ENCODE measurements at regions not wholly inside any gene's neighbourhood (a gene's known extent, or its start where the extent isn't known, plus 50 kb on each side); places are given as distances from the start of the nearest gene placed in this dataset.

DNA sequence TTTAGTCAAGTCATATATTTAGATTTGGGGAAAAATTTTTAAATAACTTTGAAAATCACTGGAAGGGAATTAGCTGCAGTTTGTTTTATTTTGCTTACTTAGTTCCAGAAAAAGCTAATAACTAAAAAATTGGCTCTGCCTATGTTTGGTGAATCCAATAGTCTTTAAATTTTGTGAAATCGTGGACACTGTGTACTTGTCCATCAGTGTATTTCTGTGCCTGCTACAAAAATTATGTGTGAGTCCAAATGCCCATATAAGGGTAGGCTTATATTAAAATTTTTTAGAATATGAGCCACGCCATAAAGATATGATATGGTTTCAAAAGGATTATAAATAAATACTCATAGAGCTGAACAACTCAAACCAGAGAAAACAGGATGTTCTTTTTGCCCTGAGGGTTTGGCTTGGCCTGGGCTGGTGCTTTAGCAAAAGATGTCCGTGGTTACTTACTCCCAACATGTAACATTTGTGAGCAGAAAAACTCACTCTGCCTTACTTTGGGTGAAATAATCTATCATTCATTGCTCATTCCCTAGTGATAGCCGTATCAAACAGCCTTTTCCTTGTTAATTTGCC, 133.2 kb upstream of the PRLR start:
- TF ChIP-seq, protein P1, sequence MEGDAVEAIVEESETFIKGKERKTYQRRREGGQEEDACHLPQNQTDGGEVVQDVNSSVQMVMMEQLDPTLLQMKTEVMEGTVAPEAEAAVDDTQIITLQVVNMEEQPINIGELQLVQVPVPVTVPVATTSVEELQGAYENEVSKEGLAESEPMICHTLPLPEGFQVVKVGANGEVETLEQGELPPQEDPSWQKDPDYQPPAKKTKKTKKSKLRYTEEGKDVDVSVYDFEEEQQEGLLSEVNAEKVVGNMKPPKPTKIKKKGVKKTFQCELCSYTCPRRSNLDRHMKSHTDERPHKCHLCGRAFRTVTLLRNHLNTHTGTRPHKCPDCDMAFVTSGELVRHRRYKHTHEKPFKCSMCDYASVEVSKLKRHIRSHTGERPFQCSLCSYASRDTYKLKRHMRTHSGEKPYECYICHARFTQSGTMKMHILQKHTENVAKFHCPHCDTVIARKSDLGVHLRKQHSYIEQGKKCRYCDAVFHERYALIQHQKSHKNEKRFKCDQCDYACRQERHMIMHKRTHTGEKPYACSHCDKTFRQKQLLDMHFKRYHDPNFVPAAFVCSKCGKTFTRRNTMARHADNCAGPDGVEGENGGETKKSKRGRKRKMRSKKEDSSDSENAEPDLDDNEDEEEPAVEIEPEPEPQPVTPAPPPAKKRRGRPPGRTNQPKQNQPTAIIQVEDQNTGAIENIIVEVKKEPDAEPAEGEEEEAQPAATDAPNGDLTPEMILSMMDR (IDR thresholded peaks at IDR 0.05; ENCODE audit: low read depth, low read length) = no peak
- no peak overlapping the region for H3K4me3 ChIP-seq (replicated peaks in 1 of 2; ENCODE audit: low read depth in 2 of 2, low read length in 2 of 2)
- no peak for DNase-seq (ENCODE audit: low read depth in 2 of 2)

DNA sequence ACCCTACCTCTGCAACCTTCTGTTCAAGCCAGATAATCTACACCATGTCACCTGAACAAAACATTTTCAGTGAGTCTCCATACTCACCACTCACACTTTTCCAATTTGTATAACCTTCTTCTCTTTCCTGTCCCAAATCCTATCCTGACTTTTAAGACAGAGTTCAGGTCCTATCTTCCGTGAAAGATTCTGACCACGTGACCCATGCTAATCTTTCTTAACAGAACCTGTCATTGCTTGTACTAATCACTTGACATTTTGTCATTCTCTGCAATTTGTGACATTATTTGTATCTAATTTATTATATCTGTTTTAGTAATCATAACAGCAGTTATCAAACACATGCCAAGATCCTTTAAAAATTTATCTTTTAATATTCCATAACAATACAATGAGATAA, 132.5 kb upstream of the PRLR start:
- TF ChIP-seq, protein P1 (IDR thresholded peaks at IDR 0.05; ENCODE audit: low read depth, low read length) = no peak
- no peak for DNase-seq (ENCODE audit: low read depth in 2 of 2)
- H3K4me3 ChIP-seq (replicated peaks in 1 of 2; ENCODE audit: low read depth in 2 of 2, low read length in 2 of 2) = no peak overlapping the region

DNA sequence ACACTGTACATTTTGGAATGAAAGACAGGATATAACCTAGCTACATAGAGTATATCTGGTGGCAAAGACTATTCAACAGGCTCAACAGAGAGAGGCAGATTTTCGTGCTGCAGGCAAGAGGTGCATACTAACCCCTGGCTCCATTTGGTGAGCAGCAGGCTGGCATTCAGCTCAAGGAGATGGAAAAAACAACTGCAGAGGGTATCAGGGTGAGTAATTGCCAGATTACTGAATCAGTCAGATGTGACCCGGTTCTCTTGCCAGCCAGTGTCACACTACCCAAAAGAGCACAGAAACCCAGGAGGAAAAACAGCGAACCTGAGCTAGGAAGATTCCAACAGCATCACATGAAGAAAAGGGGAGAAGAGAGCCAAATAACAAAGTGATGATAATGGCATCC, 130.4 kb upstream of the PRLR start:
- no peak overlapping the region for H3K4me3 ChIP-seq (replicated peaks in 1 of 2; ENCODE audit: low read depth in 2 of 2, low read length in 2 of 2)
- DNase-seq (ENCODE audit: low read depth in 2 of 2) = no peak
- TF ChIP-seq, protein P1 (IDR thresholded peaks at IDR 0.05; ENCODE audit: low read depth, low read length) = no peak

DNA sequence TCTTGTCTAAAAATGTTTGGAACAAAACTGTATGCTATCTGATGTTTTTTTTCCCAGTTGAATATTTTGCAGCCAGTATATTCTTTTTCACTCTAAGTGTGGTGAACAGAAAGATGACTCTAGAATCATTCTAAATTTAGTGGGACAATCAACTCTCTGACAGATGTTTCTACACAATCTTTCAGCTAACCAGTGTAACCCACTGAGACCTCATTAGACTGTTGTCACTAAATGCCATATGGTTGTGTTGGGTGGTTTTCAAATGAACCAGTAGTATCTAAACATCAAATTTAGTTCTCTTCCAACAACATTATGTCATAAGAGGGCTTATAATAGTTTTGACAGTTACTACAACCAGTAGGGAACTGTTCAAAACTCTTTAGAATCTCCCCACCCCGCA, 129.6 kb upstream of the PRLR start:
- H3K4me3 ChIP-seq (replicated peaks in 1 of 2; ENCODE audit: low read depth in 2 of 2, low read length in 2 of 2) = no peak overlapping the region
- DNase-seq (ENCODE audit: low read depth in 2 of 2) = no peak
- TF ChIP-seq, protein P1 (IDR thresholded peaks at IDR 0.05; ENCODE audit: low read depth, low read length) = no peak

DNA sequence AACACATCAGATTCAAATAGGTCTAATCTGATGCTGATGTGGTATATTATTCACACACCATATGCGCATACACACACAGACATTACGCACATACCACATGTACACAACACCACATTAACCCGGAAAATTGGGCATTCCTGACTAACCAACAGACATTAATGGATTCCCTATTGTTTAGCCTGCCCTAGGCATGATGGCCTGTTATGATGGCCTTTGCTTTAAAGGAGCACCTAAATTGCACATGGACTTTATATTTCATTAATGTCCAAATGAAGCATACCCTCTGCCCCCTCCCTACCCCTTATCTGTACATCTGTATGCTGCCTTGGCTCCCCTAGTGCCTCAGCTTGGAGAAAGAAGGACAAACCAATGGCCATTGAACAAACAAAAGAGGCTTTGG, 127.7 kb upstream of the PRLR start:
- no peak overlapping the region for H3K4me3 ChIP-seq (replicated peaks in 1 of 2; ENCODE audit: low read depth in 2 of 2, low read length in 2 of 2)
- TF ChIP-seq, protein P1 (IDR thresholded peaks at IDR 0.05; ENCODE audit: low read depth, low read length) = no peak
- DNase-seq (ENCODE audit: low read depth in 2 of 2) = no peak

DNA sequence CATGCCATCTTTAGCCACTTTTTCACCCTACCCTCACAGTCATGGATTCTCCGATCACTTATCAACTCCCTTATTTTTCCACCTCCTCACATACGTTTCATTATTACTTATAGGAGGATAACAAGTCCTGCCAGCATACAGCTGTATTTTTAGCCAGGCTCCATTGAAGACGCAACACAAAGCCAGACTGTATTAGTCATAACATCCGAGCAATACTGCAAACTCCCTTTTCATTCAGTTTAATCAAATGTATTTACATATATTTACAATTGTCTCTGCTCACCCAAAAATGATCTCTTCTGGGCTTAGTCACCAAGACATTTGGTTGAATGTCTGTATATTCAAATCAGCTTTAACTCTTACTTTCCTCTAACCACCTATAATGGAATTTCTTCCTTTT, 126.4 kb upstream of the PRLR start:
- no peak overlapping the region for H3K4me3 ChIP-seq (replicated peaks in 1 of 2; ENCODE audit: low read depth in 2 of 2, low read length in 2 of 2)
- TF ChIP-seq, protein P1 (IDR thresholded peaks at IDR 0.05; ENCODE audit: low read depth, low read length) = no peak
- no peak for DNase-seq (ENCODE audit: low read depth in 2 of 2)

DNA sequence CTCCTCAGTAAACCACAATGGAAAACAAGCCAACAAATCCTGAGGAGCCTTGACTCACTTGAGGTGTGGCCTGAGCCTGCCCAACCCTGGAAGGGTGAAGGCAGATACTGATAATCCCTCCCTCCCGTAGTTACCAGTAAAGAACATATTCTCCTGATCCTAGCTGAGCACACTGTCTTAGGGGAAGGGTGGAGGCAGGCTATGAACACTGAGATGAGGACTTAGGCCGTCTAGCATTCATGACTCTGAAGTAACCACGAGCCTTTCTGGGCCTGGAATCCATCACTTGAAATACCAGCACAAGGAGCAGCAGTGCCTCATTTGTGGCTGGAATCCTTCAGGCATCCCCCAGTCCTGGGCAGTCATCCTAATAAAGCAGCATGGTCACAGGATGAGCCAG, 124.5 kb upstream of the PRLR start:
- peak in 1 of 2 donors; percentile 1 for DNase-seq (ENCODE audit: low read depth in 2 of 2)
- TF ChIP-seq, protein P1 (IDR thresholded peaks at IDR 0.05; ENCODE audit: low read depth, low read length) = no peak
- no peak overlapping the region for H3K4me3 ChIP-seq (replicated peaks in 1 of 2; ENCODE audit: low read depth in 2 of 2, low read length in 2 of 2)
